GM21576 (cell line): ENCODE measurements at regions not wholly inside any gene's neighbourhood (a gene's known extent, or its start where the extent isn't known, plus 50 kb on each side); places are given as distances from the start of the nearest gene placed in this dataset.
"Not testable (repeated sequence)": the region's sequence is repeated elsewhere in the genome, so short reads cannot be mapped to it uniquely, and the experiment has no call there.

Source experiments
- ATAC-seq: cut with Tn5 transposase; IDR thresholded peaks from one replicate; pipeline ENCODE4 v1.9.1; 2021; ENCODE audit warnings: mild to moderate bottlenecking, moderate library complexity; ENCODE audit not compliant: unreplicated experiment

DNA sequence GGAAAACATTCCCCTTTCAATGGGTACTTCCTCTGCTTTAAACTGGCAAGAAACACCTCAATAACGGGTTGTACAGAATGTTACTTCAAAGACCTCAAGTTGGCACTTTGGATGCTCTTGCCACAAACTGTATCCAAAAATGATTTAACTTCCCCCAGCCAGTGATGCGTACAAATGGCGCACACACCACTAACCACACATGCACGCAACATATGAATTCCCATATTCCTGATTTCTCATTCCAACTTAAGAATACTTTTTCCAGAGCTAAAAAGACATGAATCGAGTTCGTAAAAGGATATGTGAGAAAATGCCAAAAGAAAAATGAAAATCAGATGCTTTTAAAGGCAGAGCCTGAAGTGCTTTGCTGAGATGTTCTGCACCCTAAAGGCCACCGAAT lies 388.0 kb upstream of the PIK3R1 start:
- no peak for ATAC-seq

DNA sequence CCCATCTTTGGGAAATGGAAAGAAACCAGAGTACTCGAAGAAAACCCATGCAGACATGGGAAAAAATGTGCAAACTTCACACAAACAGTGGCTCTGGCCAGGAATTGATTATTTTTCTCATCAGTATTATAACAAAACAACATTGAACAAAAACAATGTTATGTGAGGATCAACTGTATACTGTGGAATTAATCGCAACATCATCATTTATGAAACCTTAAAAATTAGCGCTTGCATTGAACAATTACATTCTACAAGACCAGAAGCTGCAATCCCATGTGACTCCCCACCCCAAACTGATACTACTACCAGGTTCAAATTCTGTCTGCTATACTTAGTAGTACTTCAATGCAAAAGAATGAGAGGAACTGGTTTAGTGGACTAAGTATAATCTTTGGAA lies 390.7 kb upstream of the PIK3R1 start:
- ATAC-seq, result no peak

DNA sequence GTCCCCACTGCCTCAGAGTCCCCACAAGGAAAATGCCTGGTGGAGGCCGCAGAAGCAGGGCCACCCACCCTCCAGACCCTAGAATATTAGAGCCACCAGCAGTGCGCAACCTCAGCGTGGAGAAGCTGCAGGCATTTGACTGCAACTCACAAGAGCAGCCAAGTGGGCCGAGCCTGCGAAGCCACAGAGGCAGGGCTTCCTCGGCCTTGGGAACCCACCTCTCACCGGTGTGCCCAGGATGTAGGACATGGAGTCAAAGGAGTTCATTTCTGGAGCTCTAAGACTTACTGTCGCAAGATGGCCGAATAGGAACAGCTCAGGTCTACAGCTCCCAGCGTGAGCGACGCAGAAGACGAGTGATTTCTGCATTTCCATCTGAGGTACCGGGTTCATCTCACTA lies 397.9 kb upstream of the PIK3R1 start:
- no peak for ATAC-seq

DNA sequence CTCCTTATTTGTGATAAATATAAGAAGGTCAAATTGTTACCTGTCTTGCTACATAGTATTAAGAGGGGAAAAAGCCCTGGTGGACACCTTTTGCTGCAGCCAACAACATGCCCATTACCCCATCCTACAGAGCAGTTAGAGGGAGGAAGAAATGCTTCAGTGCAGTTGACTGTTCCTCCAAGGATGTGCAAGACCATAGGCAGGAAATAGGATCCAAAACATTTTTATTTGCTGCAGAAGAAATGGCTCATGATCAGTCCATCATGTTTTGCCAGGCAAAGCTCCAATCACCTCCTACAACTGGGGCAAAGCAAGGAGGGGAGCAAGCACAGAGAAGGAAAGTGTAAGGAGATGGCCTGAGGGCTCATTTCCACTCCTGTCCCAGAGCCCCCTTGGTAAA lies 399.1 kb upstream of the PIK3R1 start:
- ATAC-seq, result no peak

DNA sequence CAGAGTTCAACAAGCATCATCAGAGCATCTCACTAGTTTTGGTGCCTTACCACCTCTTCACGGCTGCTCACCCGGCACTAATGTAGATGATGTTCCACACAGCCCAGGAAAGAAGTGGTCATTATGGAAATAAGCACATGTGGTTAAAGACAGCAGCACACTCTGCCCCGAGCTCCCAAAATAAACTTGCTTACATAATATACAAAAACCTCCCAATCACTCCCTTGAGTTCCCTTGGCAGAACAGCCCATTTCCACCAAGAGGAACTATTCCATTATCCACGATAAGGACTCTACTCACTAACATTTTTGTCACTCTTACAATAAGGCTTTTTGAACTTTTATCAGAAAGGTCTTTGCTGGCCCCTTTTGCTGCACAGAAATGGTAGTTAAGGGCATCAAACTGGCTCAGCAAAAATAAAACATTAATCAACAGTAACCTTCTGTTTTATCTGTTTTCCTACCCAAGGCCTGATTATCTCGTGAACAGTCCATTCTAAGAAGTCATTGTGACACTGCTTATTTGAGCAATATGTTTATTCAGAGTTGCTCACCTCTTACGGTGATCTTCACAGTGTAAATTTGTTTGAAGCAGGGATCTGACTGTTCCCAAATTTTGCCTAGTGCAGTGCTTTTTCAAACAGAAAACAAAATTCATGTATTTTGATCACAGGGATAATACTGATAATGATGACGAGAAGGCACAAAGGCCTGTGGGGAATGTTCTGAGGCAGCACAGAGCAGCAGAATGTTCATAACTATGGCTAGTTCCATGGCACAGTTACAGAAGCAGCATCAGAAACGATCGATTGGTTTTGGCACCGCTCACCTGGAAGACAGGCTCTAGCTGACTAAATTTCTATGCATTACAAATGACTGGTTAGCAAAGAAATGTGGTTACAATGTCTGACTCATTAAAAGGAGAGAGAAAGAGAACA lies 399.8 kb upstream of the PIK3R1 start:
- no peak for ATAC-seq

DNA sequence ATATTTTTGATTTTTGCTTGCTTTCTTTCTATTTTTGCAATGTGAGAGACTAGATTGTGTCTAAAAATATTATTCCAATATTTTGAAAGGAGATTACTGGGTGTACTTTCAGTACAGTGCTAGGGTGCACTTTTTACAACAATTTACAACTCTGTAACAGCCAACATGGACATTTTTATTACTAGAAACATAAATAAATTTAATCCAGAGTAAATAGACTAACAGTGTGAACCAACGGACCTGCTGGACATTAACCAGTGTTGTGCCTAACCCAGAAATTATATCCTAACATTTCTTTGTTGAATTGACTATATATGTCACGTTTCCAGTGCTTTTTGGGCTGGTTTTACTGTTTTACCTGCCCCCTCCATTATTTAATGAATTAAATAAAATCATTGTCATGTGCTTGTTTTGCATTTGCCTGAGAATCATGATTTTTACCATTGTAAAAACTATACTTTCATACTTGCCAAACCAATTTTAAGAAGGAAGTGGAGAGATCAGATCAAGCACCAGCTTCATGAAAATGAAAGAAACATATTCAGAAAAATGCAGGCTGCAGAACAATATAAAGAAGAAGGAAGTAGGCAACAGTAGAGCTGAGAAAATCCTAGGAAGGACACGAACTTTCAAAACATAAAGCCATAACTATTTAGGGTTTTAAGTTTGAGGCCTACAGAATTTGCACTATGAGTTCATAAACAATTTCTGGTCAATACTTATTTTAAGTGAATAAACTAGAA lies 400.8 kb upstream of the PIK3R1 start:
- no peak for ATAC-seq

DNA sequence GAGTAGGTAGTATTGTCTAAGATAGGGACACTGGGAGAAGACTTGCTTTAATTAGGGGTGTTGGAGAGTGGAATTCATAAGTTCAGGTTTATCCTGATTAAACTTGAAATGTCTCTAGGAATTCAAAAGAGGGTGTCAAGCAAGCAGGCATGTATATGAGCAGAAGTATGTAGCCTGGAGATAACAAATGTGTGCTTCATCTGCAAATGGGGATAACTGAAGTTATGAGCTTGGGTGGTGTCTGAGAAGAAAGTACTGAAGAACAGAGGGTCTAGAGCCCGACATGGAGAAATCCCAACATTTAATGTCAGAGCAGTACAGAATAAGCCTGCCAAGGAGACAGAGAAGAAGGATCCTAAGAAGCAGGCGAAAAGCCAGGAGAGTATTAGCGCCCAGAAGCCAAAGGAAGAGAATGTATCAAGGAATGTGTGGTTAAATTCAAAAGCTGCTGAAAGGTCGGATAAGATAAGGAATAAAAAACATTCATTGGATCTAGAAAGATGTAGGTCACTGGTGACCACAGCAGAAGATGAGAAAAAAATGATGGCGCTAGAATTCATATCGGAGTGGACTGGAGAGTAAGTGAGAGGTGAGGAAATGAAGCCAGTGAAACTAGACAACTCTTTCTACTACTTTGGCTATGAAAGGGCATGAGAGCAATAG lies 401.5 kb upstream of the PIK3R1 start:
- ATAC-seq, result no peak

DNA sequence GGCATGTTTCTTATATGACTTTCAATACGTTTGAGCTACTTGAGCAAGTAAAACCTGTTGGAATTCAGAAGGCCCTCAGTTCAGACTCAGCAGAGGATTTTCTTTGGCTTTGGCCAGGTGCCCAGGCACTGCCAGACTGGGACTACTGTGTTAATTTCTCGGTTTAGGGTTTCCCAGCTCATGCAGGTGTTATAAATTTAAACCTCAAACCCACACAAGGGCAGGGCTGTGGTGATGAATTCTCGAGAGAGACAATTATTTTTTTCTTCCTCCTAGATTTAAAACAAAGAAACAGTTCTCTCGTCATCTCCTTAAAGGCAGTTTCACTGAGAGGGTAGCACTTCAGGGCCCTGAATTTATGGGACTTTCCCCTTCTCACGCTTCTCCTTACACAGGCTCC lies 406.0 kb upstream of the PIK3R1 start:
- ATAC-seq, result no peak

DNA sequence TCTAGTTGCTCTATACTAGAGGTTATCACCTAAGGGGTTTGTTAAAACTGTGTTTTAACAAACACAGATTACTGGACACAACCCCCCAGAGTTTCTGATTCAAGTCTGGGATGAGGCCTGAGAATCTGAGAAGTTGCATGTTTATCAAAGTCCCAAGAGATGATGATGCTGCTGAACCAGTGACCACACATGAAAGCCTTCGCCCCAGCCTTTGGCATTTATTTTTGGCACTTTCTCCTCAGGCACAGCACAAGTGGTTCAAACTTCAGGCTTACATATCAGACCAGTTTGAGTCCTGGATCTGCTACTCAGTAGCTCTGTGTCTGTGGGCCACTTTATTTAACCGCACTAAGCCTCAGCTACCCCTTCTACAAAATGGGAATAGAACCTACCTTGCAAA lies 407.2 kb upstream of the PIK3R1 start:
- ATAC-seq, result no peak

DNA sequence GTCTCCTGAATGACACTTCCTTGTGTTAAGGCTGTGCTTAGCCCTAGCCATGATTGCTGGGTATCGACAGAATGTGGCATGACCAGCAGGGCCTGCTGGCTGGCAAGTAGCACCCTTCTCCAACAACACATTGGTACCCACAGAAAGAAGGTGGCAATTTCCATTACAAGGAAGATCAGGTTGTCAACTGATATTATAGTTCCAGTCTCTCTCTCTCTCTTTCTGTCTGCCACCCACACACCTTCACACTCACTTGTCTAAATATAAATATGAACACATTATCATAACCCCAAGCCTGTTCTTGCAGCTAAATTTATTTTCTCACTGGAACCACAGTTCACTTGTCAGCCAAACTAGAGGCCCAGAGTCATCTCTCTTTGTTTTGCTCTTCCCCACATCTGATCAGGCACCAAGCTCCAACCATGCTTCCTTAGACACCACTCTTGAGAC lies 408.1 kb upstream of the PIK3R1 start:
- ATAC-seq, result peak; percentile 60

DNA sequence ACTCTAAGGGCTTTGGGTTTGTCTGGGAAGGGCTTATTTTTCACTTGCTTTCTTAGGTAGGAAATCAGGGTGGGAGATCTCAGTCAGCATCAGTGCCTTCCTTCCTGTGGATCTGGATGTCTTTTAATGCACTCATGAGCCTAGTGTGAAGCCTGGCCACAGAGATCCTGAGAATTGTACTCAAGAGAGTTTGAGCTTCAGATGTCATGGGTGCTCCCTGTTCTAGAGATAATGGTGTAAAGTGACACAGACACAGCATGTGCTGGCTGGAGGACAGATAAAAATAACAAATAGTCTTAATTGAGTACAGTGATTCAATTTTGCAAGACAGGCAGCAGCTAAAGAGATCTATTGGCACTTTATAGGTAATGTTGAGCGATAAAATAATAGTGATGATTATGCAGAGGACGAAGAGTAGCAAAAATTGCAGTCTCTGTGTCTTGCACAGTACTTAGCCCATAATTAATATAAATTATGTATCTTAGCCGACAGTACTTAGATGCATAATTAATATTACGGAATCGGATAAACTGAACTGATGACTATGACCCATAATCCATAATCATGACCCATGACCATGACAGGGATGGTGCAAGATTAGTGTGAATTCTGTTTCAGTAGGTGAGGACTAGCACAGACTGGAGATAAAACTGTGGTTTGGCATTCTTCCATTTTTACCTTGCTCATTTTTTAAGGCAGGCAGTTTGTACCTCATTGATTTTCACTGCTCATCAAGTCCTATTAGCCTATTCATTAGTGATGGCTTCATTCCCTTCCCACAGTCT lies 408.7 kb upstream of the PIK3R1 start:
- ATAC-seq, result no peak

DNA sequence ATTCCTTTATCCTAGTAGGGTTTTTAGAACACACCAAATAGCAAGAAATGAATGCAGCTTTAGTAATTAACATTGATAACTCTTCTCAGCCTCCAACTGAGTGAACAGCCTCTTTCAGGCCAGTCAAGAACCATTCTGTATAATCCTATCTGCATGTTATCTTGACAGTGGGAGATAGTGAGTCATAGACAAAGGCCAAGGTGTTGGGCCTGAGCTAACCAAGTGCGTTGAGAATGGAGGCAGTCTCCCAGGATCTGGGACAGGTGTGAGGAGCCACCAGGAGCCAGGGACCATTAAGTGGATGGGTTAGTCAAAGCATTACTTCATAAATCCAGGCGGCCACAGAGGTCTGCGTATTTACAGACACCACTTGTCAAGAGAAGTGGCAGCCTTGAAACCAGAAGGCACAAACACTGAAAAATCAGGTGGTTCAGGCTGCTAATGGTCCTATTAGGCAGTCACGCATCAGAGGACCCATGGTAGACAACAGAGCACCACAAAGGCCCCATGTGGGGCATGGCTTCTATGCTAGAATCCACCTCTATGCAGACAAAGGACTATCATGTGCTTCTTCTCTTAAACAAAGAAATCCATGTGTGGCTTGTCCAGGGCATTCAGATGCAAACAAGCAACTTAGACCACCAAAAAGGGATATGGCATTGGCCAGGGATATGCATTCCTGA lies 409.7 kb upstream of the PIK3R1 start:
- ATAC-seq, result no peak

DNA sequence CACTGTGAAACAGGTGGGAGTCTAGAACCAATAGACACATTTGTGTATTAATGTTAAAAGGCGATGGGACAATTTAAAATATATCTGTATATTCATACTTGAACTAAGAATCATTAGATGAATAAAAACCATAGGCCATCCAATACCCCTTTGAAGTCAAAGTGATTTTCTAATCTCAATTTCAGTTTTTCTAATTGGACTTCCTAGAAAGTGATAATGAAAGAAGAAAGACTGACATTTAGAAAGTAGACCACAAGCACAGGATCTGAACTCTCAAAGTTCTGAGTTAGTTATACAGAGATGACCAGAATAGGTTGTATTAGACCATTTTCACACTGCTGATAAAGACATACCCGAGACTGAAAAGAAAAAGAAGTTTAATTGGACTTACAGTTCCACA lies 412.8 kb upstream of the PIK3R1 start:
- peak; percentile 50 for ATAC-seq

DNA sequence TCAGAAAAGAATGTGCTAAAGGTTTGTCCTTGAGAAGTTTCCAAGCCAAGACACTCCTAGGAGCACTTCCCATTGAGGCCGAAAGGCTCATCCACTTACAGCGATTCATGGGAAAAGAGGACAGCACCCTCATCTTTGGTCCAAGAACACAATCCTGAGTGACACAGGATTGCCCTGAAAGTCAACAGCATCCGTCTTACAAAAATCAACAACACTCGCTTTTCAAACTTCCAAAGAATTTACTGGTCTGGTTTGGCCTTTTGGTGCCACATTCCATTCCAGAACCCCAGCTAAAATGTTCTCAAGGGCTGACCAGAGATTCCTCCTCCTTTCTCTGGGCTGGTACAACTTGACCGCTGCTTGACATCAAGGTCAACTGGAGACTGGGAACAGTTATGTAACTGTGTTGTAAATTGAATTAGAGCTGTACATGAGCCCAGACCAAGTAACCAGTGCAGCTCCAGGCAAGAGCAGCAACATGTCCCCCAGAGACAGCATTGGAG lies 415.8 kb upstream of the PIK3R1 start:
- ATAC-seq, result no peak

DNA sequence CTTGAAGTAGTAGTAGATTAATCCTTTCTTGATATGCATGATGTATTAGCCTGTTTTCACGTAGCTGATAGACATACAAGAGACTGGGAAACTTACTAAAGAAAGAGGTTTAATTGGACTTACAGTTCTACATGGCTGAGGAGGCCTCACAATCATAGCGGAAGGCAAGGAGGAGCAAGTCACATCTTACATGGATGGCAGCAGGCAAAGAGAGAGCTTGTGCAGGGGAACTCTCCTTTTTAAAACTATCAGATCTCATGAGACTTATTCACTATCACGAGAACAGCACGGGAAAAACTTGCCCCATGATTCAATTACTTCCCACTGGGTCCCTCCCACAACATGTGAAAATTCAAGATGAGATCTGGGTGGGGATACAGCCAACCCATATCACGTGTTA lies 417.1 kb upstream of the PIK3R1 start:
- not testable (repeated sequence) for ATAC-seq

DNA sequence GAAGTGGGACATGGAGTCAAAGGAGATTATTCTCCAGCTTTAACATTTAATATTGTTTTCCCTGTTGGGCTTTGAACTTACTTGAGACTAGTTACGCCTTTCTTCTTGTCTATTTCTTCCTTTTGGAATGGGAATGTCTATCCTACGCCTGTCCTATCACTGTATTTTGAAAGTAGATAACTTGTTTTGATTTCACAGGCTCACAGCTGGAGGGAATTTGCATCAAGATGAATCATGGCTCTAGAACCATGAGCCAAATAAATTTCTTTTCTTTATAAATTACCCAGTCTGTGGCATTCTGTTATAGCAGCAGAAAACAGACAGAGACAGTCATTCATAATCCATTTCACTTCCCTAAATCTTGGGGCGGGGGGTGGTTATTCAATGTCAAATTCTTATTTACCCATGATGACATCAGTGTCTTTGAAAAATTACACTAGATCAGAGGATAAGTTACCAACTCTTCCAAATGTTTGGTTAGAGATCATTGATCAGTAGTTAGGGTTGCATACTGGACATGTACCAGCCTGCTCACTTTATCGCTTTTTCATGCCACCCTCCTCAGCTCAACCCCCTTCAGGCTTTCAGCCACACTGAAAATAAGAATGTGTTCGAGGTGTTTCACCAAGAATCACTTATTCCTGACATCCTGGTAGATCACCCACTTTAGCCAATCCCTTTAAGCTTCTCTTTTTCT lies 419.6 kb upstream of the PIK3R1 start:
- ATAC-seq, result no peak

DNA sequence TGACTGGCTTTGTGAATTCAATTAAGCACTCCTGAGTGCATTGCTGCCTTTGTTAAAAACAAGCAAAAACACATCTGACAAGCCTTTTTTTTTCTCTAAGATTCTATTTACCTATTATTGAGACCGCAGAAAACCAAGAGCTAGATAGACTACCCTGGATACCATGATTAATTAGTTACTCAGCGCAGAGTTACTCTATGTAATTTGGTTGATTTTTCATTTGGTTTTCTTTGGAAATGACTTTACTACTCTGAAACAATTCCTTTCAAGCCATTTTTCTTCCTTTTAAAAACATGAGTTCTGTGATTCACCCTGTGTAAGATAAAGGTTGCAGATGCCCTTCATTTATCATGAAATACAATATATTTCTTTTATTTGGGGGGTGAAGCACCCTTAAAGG lies 421.6 kb upstream of the PIK3R1 start:
- ATAC-seq, result no peak

DNA sequence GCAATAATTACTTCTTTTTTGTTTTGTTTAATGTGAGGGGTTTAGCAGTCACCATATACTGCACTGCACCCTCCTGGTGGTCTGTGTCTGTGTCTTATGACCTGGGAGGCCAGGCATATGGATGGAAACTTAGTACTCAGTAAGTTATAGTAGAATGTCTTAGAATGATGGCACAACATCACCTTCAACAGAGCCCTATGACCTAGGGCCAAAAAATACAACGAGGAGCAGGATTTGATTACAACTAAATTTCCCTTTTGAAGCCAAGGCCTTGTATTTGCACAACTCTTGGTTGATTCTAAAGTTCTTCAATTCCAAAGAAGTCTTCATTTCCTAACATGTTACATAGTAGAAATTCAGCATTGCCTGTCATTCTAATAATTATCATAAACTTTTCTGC lies 422.1 kb upstream of the PIK3R1 start:
- no peak for ATAC-seq

DNA sequence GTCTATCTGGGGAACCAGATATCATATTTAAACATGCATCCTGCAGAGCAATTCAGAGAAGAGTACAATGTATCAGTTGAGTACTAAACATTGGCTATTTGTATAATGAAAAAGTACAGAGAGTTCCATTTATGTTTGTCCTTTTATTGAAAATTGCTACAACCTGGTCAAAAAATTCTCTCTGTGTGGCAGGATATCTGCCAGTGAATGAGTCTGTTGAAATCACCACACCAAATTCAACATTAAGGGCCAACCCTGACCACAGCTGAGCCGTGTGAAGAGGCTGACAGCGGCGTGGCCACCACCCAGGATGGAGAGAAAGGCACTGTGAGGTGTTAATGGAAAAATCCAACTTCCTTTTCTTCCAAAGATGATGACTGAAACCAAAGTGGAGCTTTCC lies 422.7 kb upstream of the PIK3R1 start:
- ATAC-seq, result no peak
